ENCODE measurements at regions not wholly inside any gene's neighbourhood (a gene's known extent, or its start where the extent isn't known, plus 50 kb on each side); places are given as distances from the start of the nearest gene placed in this dataset.

DNA sequence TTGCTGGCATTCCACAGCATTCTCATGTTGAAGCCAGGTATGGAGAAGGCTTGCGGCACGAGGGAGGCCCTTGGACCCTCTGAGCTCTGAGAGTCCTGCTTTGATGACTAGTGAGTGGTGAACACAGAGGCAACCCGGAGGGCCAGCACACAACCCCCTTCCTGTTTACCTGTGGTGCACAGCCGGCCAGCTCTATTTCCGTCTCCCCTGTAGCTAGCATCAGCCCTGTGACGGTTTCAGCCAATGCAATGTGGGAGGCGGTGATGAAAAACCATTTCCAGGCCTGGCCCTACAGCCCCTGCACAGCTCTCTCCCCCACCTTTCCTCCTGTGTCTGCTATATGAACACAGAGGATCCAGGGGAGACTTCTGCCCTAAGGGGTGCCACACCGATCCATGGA lies 76.8 kb upstream of the KLHL25 start:
- TF ChIP-seq POLR2A (IDR thresholded peaks at IDR 0.05; ENCODE audit: low read length) (no peak), GATA1 (IDR thresholded peaks at IDR 0.05; ENCODE audit: low read depth, low read length) (no peak)

Data from erythroblast (primary cell).